ENCODE measurements at regions not wholly inside any gene's neighbourhood (a gene's known extent, or its start where the extent isn't known, plus 50 kb on each side); places are given as distances from the start of the nearest gene placed in this dataset.
A peak's percentile ranks its signal among the peaks of the same experiment; 100 is the strongest.

- intact Hi-C loops (cut with DNase I) = no loop called here
- no peak for DNase-seq
- no peak overlapping the region for H3K27ac ChIP-seq
- no peaks in the 10 kb centered on the region for H3K36me3 ChIP-seq (replicated peaks in 1 of 2; ENCODE audit: insufficient read depth in 1 of 2, low read depth in 2 of 2)
- TF ChIP-seq POLR2A (IDR thresholded peaks at IDR 0.05) = no peak
- no peak for TF ChIP-seq CTCF (IDR thresholded peaks at IDR 0.05)
- H3K4me1 ChIP-seq = no peaks in the 10 kb centered on the region
- 45 to 75% methylated on average over 2 of the region's 2 CpGs for WGBS, 2 donors
- no peak overlapping the region for H3K4me3 ChIP-seq
- no peak for ATAC-seq
- no peaks in the 10 kb centered on the region for H3K27me3 ChIP-seq
- H3K9me3 ChIP-seq = no peaks in the 10 kb centered on the region
Observed at GRCh38 chr2:185954389-185954788, 215.8 kb downstream of the FSIP2 start.

GRCh38 chr2:185955050-185955449 lies 216.4 kb downstream of the FSIP2 start:
- H3K27ac ChIP-seq = no peak overlapping the region
- TF ChIP-seq POLR2A (IDR thresholded peaks at IDR 0.05) (no peak), CTCF (IDR thresholded peaks at IDR 0.05) (no peak)
- H3K9me3 ChIP-seq = no peaks in the 10 kb centered on the region
- no peaks in the 10 kb centered on the region for H3K27me3 ChIP-seq
- H3K4me1 ChIP-seq = no peaks in the 10 kb centered on the region
- DNase-seq (no peak), ATAC-seq (no peak)
- intact Hi-C loops (cut with DNase I) = no loop called here
- H3K4me3 ChIP-seq = no peak overlapping the region
- WGBS, 2 donors = 96% methylated on average over 1 of the region's 1 CpG
- H3K36me3 ChIP-seq (replicated peaks in 1 of 2; ENCODE audit: insufficient read depth in 1 of 2, low read depth in 2 of 2) = no peaks in the 10 kb centered on the region

- H3K4me1 ChIP-seq = peaks cover 8% of the 10 kb centered on the region
- TF ChIP-seq POLR2A (IDR thresholded peaks at IDR 0.05) (no peak), CTCF (IDR thresholded peaks at IDR 0.05) (no peak)
- intact Hi-C loops (cut with DNase I) = no loop called here
Observed at GRCh38 chr2:185967335-185967734, 228.7 kb downstream of the FSIP2 start.

GRCh38 chr2:185970148-185970852 lies 231.7 kb downstream of the FSIP2 start:
- ATAC-seq = no peak
- TF ChIP-seq POLR2A (IDR thresholded peaks at IDR 0.05) = no peak
- no peak for TF ChIP-seq CTCF (IDR thresholded peaks at IDR 0.05)

More at GRCh38 chr2:185967335-185967734, 228.7 kb downstream of the FSIP2 start:
- Histone ChIP-seq H3K36me3 (replicated peaks in 1 of 2; ENCODE audit: insufficient read depth in 1 of 2, low read depth in 2 of 2) (no peaks in the 10 kb centered on the region), H3K27me3 (no peaks in the 10 kb centered on the region), H3K9me3 (no peaks in the 10 kb centered on the region), H3K4me3 (no peak overlapping the region), H3K27ac (no peak overlapping the region)
- no peak for DNase-seq
- no peak for ATAC-seq
- 89 to 95% methylated on average over 5 of the region's 5 CpGs for WGBS, 2 donors

More at GRCh38 chr2:185970148-185970852, 231.7 kb downstream of the FSIP2 start:
- Histone ChIP-seq H3K4me1 (peaks cover 8% of the 10 kb centered on the region), H3K4me3 (no peak overlapping the region), H3K27ac (no peak overlapping the region), H3K9me3 (no peaks in the 10 kb centered on the region), H3K36me3 (replicated peaks in 1 of 2; ENCODE audit: insufficient read depth in 1 of 2, low read depth in 2 of 2) (no peaks in the 10 kb centered on the region), H3K27me3 (no peaks in the 10 kb centered on the region)
- intact Hi-C loops (cut with DNase I) = no loop called here
- peak in 2 of 4 donors; percentile 4 to 10 for DNase-seq
- 72 to 73% methylated on average over 3 of the region's 3 CpGs for WGBS, 2 donors

All from body of pancreas (tissue), 4 donors.